ENCODE measurements at regions not wholly inside any gene's neighbourhood (a gene's known extent, or its start where the extent isn't known, plus 50 kb on each side); places are given as distances from the start of the nearest gene placed in this dataset.

GRCh38 chr2:104404526-104404925, 449.4 kb upstream of the POU3F3 start:
- Histone ChIP-seq H3K4me1 (ENCODE audit: insufficient read depth, low read length) (peaks cover 21% of the 10 kb centered on the region), H3K4me3 (ENCODE audit: low read length) (no peak overlapping the region), H3K36me3 (ENCODE audit: insufficient read depth, low read length) (no peaks in the 10 kb centered on the region), H3K27me3 (ENCODE audit: insufficient read depth, low read length) (no peaks in the 10 kb centered on the region), H3K9me3 (ENCODE audit: low read length) (no peaks in the 10 kb centered on the region), H2AFZ (ENCODE audit: low read depth, low read length) (no peak overlapping the region)

- no peaks in the 10 kb centered on the region for H3K27me3 ChIP-seq (ENCODE audit: insufficient read depth, low read length)
- no peak overlapping the region for H2AFZ ChIP-seq (ENCODE audit: low read depth, low read length)
- peaks cover 21% of the 10 kb centered on the region for H3K4me1 ChIP-seq (ENCODE audit: insufficient read depth, low read length)
- no peak overlapping the region for H3K4me3 ChIP-seq (ENCODE audit: low read length)
- no peaks in the 10 kb centered on the region for H3K9me3 ChIP-seq (ENCODE audit: low read length)
- H3K36me3 ChIP-seq (ENCODE audit: insufficient read depth, low read length) = no peaks in the 10 kb centered on the region
Observed at GRCh38 chr2:104405623-104406022, 448.3 kb upstream of the POU3F3 start.

- Histone ChIP-seq H3K9me3 (ENCODE audit: low read length) (no peaks in the 10 kb centered on the region), H2AFZ (ENCODE audit: low read depth, low read length) (no peak overlapping the region), H3K36me3 (ENCODE audit: insufficient read depth, low read length) (no peaks in the 10 kb centered on the region), H3K4me3 (ENCODE audit: low read length) (no peak overlapping the region), H3K4me1 (ENCODE audit: insufficient read depth, low read length) (peaks cover 21% of the 10 kb centered on the region), H3K27me3 (ENCODE audit: insufficient read depth, low read length) (no peaks in the 10 kb centered on the region)
Observed at GRCh38 chr2:104406261-104406726, 447.6 kb upstream of the POU3F3 start.

- Histone ChIP-seq H3K36me3 (ENCODE audit: insufficient read depth, low read length) (no peaks in the 10 kb centered on the region), H3K9me3 (ENCODE audit: low read length) (no peaks in the 10 kb centered on the region), H3K4me1 (ENCODE audit: insufficient read depth, low read length) (peaks cover 21% of the 10 kb centered on the region), H3K27me3 (ENCODE audit: insufficient read depth, low read length) (no peaks in the 10 kb centered on the region), H2AFZ (ENCODE audit: low read depth, low read length) (peak overlapping the region; percentile 70), H3K4me3 (ENCODE audit: low read length) (no peak overlapping the region)
Observed at GRCh38 chr2:104407641-104408040, 446.3 kb upstream of the POU3F3 start.

- no peaks in the 10 kb centered on the region for H3K9me3 ChIP-seq (ENCODE audit: low read length)
- H2AFZ ChIP-seq (ENCODE audit: low read depth, low read length) = peak overlapping the region; percentile 70
- no peaks in the 10 kb centered on the region for H3K27me3 ChIP-seq (ENCODE audit: insufficient read depth, low read length)
- H3K36me3 ChIP-seq (ENCODE audit: insufficient read depth, low read length) = no peaks in the 10 kb centered on the region
- H3K4me3 ChIP-seq (ENCODE audit: low read length) = peak overlapping the region; percentile 38
- H3K4me1 ChIP-seq (ENCODE audit: insufficient read depth, low read length) = peaks cover 21% of the 10 kb centered on the region
Observed at GRCh38 chr2:104408266-104408665, 445.6 kb upstream of the POU3F3 start.

- no peak overlapping the region for H3K4me3 ChIP-seq (ENCODE audit: low read length)
- peaks cover 21% of the 10 kb centered on the region for H3K4me1 ChIP-seq (ENCODE audit: insufficient read depth, low read length)
- no peak overlapping the region for H2AFZ ChIP-seq (ENCODE audit: low read depth, low read length)
- no peaks in the 10 kb centered on the region for H3K36me3 ChIP-seq (ENCODE audit: insufficient read depth, low read length)
- no peaks in the 10 kb centered on the region for H3K27me3 ChIP-seq (ENCODE audit: insufficient read depth, low read length)
- H3K9me3 ChIP-seq (ENCODE audit: low read length) = no peaks in the 10 kb centered on the region
Observed at GRCh38 chr2:104410136-104410535, 443.8 kb upstream of the POU3F3 start.

- H3K4me1 ChIP-seq (ENCODE audit: insufficient read depth, low read length) = peaks cover 29% of the 10 kb centered on the region
- H2AFZ ChIP-seq (ENCODE audit: low read depth, low read length) = no peak overlapping the region
Observed at GRCh38 chr2:104412384-104412783, 441.5 kb upstream of the POU3F3 start.

GRCh38 chr2:104413890-104414289, 440.0 kb upstream of the POU3F3 start:
- Histone ChIP-seq H3K36me3 (ENCODE audit: insufficient read depth, low read length) (no peaks in the 10 kb centered on the region), H3K27me3 (ENCODE audit: insufficient read depth, low read length) (no peaks in the 10 kb centered on the region), H3K4me1 (ENCODE audit: insufficient read depth, low read length) (peaks cover 17% of the 10 kb centered on the region)

More at GRCh38 chr2:104412384-104412783, 441.5 kb upstream of the POU3F3 start:
- H3K36me3 ChIP-seq (ENCODE audit: insufficient read depth, low read length) = no peaks in the 10 kb centered on the region
- no peaks in the 10 kb centered on the region for H3K27me3 ChIP-seq (ENCODE audit: insufficient read depth, low read length)
- no peak overlapping the region for H3K4me3 ChIP-seq (ENCODE audit: low read length)
- H3K9me3 ChIP-seq (ENCODE audit: low read length) = no peaks in the 10 kb centered on the region

GRCh38 chr2:104415284-104415683, 438.6 kb upstream of the POU3F3 start:
- Histone ChIP-seq H3K4me3 (ENCODE audit: low read length) (no peak overlapping the region), H3K4me1 (ENCODE audit: insufficient read depth, low read length) (peaks cover 16% of the 10 kb centered on the region), H3K9me3 (ENCODE audit: low read length) (no peaks in the 10 kb centered on the region), H3K36me3 (ENCODE audit: insufficient read depth, low read length) (no peaks in the 10 kb centered on the region), H2AFZ (ENCODE audit: low read depth, low read length) (no peak overlapping the region), H3K27me3 (ENCODE audit: insufficient read depth, low read length) (no peaks in the 10 kb centered on the region)

More at GRCh38 chr2:104413890-104414289, 440.0 kb upstream of the POU3F3 start:
- Histone ChIP-seq H3K4me3 (ENCODE audit: low read length) (no peak overlapping the region), H3K9me3 (ENCODE audit: low read length) (no peaks in the 10 kb centered on the region), H2AFZ (ENCODE audit: low read depth, low read length) (no peak overlapping the region)

- peaks cover 16% of the 10 kb centered on the region for H3K4me1 ChIP-seq (ENCODE audit: insufficient read depth, low read length)
- no peak overlapping the region for H2AFZ ChIP-seq (ENCODE audit: low read depth, low read length)
- H3K4me3 ChIP-seq (ENCODE audit: low read length) = no peak overlapping the region
- no peaks in the 10 kb centered on the region for H3K27me3 ChIP-seq (ENCODE audit: insufficient read depth, low read length)
- no peaks in the 10 kb centered on the region for H3K9me3 ChIP-seq (ENCODE audit: low read length)
- H3K36me3 ChIP-seq (ENCODE audit: insufficient read depth, low read length) = no peaks in the 10 kb centered on the region
Observed at GRCh38 chr2:104416339-104417000, 437.4 kb upstream of the POU3F3 start.

- Histone ChIP-seq H3K36me3 (ENCODE audit: insufficient read depth, low read length) (no peaks in the 10 kb centered on the region), H3K9me3 (ENCODE audit: low read length) (no peaks in the 10 kb centered on the region), H3K4me1 (ENCODE audit: insufficient read depth, low read length) (peaks cover 16% of the 10 kb centered on the region), H3K27me3 (ENCODE audit: insufficient read depth, low read length) (no peaks in the 10 kb centered on the region), H2AFZ (ENCODE audit: low read depth, low read length) (no peak overlapping the region), H3K4me3 (ENCODE audit: low read length) (no peak overlapping the region)
Observed at GRCh38 chr2:104420420-104420819, 433.5 kb upstream of the POU3F3 start.

GRCh38 chr2:104420953-104421352, 433.0 kb upstream of the POU3F3 start:
- Histone ChIP-seq H3K4me1 (ENCODE audit: insufficient read depth, low read length) (peaks cover 16% of the 10 kb centered on the region), H3K9me3 (ENCODE audit: low read length) (no peaks in the 10 kb centered on the region), H2AFZ (ENCODE audit: low read depth, low read length) (no peak overlapping the region), H3K27me3 (ENCODE audit: insufficient read depth, low read length) (no peaks in the 10 kb centered on the region), H3K4me3 (ENCODE audit: low read length) (no peak overlapping the region), H3K36me3 (ENCODE audit: insufficient read depth, low read length) (no peaks in the 10 kb centered on the region)

GRCh38 chr2:104425850-104426595, 427.9 kb upstream of the POU3F3 start:
- Histone ChIP-seq H3K36me3 (ENCODE audit: insufficient read depth, low read length) (no peaks in the 10 kb centered on the region), H3K9me3 (ENCODE audit: low read length) (no peaks in the 10 kb centered on the region), H3K4me1 (ENCODE audit: insufficient read depth, low read length) (peaks cover 25% of the 10 kb centered on the region), H2AFZ (ENCODE audit: low read depth, low read length) (no peak overlapping the region), H3K27me3 (ENCODE audit: insufficient read depth, low read length) (no peaks in the 10 kb centered on the region), H3K4me3 (ENCODE audit: low read length) (no peak overlapping the region)

Measured in neuron (in vitro differentiated cells).